HuH-7.5 (cell line): ENCODE measurements at regions not wholly inside any gene's neighbourhood (a gene's known extent, or its start where the extent isn't known, plus 50 kb on each side); places are given as distances from the start of the nearest gene placed in this dataset.
A peak's percentile ranks its signal among the peaks of the same experiment; 100 is the strongest.
"Not testable (repeated sequence)": the region's sequence is repeated elsewhere in the genome, so short reads cannot be mapped to it uniquely, and the experiment has no call there.

ENCODE experiments used
- DNase-seq: peaks from one replicate; pipeline ENCODE4 v3.0.0; 2011; ENCODE audit warnings: low spot score

- no peak for DNase-seq
These were observed 265.4 kb downstream of the CGGBP1 start for GRCh38 chr3:87793337-87793877.

GRCh38 chr3:87792534-87793336 is 266.1 kb downstream of the CGGBP1 start, which contains the start of gene HTR1F:
TSS of gene HTR1F (plus strand) at chr3:87792706.
- DNase-seq = no peak

- DNase-seq = no peak
These were observed 266.6 kb downstream of the CGGBP1 start for GRCh38 chr3:87792198-87792533.

GRCh38 chr3:87791248-87792027 is 267.4 kb downstream of the CGGBP1 start:
- no peak for DNase-seq

GRCh38 chr3:87789049-87789448 is 269.8 kb downstream of the CGGBP1 start:
- DNase-seq = not testable (repeated sequence)

GRCh38 chr3:87788516-87788915 is 270.3 kb downstream of the CGGBP1 start:
- no peak for DNase-seq

- no peak for DNase-seq
These were observed 278.0 kb downstream of the CGGBP1 start for GRCh38 chr3:87780811-87781210.

GRCh38 chr3:87778876-87779275 is 279.9 kb downstream of the CGGBP1 start:
- DNase-seq = no peak

GRCh38 chr3:87771337-87772192 is 287.2 kb downstream of the CGGBP1 start:
- no peak for DNase-seq

GRCh38 chr3:87766721-87767120 is 292.1 kb downstream of the CGGBP1 start:
- no peak for DNase-seq

GRCh38 chr3:87765256-87765655 is 293.5 kb downstream of the CGGBP1 start:
- DNase-seq = no peak

GRCh38 chr3:87761795-87762194 is 297.0 kb downstream of the CGGBP1 start:
- no peak for DNase-seq

- DNase-seq = no peak
These were observed 297.5 kb downstream of the CGGBP1 start for GRCh38 chr3:87761341-87761740.

GRCh38 chr3:87756616-87757015 is 302.2 kb downstream of the CGGBP1 start:
- DNase-seq = peak; percentile 10

GRCh38 chr3:87755852-87756251 is 303.0 kb downstream of the CGGBP1 start:
- no peak for DNase-seq

- no peak for DNase-seq
These were observed 316.6 kb downstream of the CGGBP1 start for GRCh38 chr3:87742250-87742649.

GRCh38 chr3:87740894-87741293 is 317.9 kb downstream of the CGGBP1 start:
- not testable (repeated sequence) for DNase-seq

- DNase-seq = not testable (repeated sequence)
These were observed 321.0 kb downstream of the CGGBP1 start for GRCh38 chr3:87737817-87738216.

- DNase-seq = no peak
These were observed 325.0 kb downstream of the CGGBP1 start for GRCh38 chr3:87733671-87734367.

- no peak for DNase-seq
These were observed 326.5 kb downstream of the CGGBP1 start for GRCh38 chr3:87732294-87732693.

GRCh38 chr3:87727783-87728182 is 331.0 kb downstream of the CGGBP1 start:
- no peak for DNase-seq
